ENCODE measurements at regions not wholly inside any gene's neighbourhood (a gene's known extent, or its start where the extent isn't known, plus 50 kb on each side); places are given as distances from the start of the nearest gene placed in this dataset.
"Not testable (repeated sequence)": the region's sequence is repeated elsewhere in the genome, so short reads cannot be mapped to it uniquely, and the experiment has no call there.

DNA sequence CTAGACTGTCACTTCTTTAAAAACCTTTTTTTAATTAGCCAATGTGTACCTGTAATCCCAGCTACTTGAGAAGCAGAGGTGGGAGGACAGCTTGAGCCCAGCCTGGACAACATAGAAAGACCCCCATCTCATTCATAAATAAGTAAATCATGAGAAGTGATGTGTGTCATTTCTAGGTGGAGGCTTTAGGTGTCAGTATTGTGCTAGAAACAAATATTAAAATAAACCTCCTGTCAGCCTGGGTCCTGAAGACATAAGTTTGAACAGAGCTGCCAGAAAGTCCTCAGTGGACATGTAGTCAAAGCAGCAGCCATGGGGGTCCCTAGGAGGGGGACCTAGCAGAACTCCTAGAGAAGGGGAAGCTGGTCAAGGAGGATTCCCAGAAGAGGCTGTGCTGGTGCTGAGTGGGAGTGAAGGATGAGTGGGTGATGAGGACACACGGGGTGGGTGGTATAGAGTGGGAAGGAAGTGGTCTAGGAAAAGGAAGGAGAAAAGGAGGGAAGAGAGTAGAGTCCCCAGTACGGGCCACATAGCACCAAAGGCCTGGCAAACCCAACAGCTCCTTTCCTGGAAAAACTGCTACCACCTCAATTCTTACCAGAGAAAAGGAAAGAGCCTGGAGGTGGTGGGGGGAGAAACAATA is 316.6 kb upstream of the NCKAP5 start:
- no peak for DNase-seq (ENCODE audit: low spot score)

DNA sequence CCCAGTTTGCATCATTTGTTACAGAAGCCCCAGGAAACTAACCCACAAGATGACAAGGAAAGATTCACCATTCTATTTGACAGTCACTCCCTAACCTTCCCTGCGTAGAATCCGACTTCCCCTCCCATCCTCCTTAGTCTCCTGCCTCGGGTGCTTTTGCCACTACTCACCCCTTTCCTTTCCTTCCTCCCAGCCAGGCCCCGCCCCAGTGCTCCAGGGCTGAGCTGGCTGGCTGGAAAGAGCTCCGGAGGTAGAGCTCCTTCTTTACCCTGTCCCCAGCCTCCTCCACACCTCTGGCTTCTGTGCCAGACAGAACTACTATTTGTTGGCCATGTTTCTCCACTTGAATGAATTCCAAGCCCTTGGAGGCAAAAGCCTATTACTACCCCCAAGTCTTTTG is 317.6 kb upstream of the NCKAP5 start:
- DNase-seq (ENCODE audit: low spot score) = no peak

DNA sequence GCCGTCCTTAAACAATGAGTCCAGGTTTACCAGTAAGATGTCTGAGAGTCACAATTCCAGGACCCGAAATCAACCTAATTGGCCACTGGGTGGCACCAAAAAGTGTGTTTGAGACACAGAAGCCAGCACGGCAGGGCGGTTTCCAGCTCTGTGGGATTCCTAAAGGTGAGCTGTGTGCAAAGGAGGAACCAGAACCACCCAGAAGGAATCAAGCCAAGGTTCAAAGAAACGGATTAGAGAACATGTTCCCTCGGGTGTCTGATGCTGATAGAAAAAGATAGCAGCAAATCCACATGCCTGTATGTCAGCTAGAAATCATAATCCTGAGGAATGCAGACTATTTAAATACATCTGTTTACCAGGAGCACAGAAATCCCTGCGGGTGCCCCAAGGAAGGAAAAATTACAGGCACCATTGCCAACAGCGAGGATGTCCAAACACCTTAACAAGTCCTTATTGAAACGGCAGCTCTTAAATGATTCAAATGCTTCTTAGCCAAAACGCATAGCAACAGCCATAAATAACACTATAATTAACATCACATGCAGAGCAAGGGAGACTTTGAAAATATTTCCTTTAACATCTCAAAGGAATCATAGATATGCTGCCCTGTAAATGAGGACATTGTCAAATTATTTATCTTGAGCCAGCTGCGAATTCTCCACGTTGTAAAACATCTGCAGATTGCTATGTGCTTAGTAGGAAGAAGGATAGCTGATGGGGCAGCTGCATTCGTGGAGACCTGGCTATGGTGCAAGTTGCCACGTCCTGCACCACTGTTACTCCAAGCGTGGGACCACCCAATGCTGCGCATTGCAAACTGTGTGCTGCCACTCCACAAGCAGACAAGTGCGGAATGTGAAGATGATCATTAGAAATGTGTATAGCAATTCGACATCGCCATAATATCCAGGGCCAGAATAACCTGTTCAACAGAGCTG is 318.7 kb upstream of the NCKAP5 start:
- DNase-seq (ENCODE audit: low spot score) = peak; percentile 72

DNA sequence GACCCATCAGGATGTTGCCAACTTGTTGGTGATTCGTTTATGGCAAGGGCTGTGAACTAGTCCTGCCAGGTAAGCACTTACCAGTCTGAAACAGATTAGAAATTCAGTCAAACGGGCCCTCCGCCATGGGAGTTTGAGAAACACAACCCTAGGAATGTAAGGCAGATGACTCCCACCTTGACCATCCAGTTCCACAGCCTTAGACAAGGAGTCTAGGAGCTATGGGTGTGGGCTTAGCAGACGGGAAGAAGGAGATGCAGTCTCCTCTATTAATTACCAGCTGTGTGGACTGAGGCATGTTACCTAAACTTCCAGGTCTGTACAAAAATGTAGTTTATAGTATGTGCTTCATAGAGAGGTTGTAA is 319.4 kb upstream of the NCKAP5 start:
- no peak for DNase-seq (ENCODE audit: low spot score)

DNA sequence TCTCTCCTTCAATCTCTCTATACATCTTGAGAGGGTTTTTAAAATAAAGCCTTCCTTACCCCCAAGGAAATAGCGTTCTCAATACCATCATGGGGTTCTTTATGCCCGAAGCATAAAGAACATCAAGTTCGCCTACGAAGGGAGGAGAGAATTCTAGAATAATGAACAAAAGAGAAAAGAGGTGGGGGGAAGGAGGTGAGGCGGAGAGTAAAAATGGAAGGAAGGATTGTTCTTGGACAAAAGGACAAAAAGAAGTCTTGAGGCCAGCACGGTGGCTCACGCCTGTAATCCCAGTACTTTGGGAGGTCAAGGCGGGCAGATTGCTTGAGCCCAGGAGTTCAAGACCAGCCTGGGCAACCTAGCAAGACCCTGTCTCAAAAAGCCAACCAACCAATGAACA is 319.8 kb upstream of the NCKAP5 start:
- no peak for DNase-seq (ENCODE audit: low spot score)

DNA sequence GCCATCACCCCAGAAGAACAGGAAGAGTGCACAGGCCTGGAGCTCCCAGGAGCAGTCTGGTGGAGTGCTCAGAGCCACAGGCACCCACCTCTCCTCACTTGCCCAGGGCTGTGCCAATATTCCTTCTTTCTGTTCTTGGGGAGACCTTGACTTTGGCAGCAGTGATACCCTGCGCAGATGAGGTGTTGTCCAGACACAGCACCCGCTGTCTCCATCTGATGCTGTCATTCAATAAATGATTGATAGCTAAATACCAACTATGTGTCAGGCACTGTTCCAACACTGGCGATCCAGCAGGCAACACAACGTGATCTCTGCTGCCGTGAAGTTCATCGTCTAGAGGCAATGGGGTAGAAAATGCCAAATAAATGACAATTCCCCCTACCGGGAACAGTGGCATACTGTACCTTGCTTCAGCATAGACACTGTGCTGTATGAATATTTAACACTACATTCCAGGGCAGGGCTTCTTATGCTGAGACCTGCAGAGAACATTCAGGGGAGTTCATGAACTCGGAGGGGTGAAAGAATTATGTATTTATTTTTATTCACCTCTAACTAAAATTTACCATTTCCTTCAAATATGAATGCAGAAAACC is 320.5 kb upstream of the NCKAP5 start:
- DNase-seq (ENCODE audit: low spot score) = no peak

DNA sequence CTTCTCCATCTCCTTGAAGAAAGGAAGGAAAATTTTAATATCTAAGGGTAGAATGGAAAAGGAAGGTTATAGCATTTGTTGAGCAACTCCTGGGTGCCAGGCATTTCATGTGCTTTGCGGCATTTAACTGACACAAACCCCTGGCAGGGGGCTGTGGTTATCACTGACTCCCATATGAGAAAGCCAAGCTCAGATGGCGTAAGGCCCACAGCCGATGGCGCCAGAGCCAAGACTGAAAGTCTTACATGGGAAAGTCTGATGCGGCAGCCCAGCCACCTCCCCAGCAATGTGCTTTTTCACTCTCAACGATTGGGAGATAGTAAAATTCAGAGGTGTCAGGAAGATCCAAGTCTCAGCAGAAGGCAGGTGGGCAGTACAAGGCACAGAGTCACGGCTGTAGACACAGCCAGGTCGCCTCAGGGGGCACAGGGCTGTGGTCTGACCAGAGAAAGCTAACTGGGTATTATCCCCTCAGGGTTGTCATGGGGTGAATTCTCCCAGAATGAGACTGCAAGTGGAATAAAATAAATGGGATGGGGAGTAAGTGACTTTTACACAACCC is 324.2 kb upstream of the NCKAP5 start:
- no peak for DNase-seq (ENCODE audit: low spot score)

DNA sequence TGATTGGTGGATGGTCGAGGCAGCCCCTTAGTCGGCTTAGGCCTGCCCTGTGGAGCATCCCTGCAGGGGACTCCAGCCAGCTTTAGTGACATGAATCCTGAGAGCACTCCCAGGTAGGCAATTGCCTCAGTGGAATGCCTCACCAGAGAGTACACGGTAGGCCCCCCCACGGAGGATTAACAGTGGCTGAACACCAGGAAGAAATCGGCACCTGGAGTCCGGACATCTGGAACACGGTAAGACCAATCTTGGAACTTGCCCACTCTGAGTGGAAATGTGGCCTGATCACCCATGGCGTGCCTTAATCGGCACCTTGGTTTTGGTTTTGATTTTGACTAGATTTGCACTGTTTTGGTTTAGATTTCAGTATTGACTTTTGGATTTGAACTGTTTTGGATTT is 326.2 kb upstream of the NCKAP5 start:
- no peak for DNase-seq (ENCODE audit: low spot score)

DNA sequence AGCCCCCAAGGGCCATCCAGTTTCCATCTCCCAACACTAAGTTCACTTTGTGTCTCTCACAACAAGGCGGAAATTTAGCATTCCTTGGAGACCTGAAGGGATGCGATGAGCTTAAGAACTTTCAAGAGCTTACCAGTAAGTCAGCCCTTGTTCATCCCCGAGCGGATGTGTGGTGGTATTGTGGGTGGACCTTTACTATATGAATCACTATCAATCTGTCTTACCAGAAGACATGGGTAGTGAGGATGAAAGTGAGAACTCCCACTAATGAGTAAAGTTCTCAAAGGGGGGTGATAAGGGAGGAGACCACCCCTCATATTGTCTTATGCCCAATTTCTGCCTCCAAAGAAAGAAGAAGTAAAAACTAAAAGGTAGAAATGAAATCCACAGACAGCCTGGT is 329.6 kb upstream of the NCKAP5 start:
- DNase-seq (ENCODE audit: low spot score) = not testable (repeated sequence)

DNA sequence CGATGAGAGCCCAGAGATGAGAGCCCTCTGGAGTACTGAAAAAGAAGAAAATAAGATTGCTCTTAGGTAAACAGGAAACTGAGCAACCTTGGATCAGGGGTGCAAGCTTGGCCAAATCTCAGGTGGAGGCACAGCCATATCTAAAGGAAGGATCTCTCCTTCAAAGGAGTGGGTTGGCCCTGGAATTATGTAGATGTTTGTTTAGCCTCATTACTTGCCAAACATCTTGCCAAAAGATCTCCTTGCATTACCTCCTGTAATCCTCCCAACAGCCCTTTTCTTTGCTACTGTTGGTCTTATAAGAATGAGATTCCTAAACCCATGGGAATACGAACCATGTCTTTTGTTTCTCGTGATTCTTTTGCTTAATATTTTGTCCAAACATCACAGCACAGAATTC is 332.6 kb upstream of the NCKAP5 start:
- DNase-seq (ENCODE audit: low spot score) = no peak

DNA sequence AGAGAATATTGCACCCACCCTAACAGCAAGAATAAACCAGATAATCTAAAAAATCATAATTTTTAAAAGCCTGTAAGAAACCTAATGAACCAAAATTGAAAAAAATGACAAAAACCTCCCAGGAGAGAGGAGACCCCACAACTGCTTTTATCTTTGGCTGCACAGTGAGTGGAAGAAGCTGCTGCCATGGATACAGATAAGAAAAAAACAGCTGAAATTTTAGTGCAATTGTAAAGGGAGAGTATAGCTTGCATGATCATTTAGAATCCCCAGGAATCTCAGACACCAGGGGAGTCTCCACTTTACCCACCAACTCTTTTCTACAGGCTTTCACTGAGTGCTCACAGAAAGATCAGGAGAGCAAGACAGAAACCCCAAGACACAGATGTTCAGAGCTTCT is 338.1 kb upstream of the NCKAP5 start:
- DNase-seq (ENCODE audit: low spot score) = no peak

DNA sequence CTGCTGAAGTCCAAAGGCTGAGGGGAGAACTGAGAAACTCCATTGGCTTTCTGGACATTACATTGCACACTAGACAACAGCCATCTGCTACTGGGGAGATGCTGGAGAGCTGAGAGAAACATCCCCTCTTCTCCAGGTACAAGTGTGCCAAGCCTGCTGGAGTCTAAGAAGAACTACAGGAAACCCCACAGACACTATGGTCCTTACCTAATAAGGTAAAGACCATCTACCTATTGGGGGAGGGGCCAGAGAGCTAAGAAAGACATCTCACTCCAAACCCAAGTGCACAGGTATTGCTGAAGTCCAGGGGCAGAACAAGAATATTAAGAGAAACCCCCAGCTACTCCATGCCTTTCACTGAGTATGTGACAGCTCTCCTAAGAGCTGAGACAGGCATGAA is 338.7 kb upstream of the NCKAP5 start:
- DNase-seq (ENCODE audit: low spot score) = no peak

DNA sequence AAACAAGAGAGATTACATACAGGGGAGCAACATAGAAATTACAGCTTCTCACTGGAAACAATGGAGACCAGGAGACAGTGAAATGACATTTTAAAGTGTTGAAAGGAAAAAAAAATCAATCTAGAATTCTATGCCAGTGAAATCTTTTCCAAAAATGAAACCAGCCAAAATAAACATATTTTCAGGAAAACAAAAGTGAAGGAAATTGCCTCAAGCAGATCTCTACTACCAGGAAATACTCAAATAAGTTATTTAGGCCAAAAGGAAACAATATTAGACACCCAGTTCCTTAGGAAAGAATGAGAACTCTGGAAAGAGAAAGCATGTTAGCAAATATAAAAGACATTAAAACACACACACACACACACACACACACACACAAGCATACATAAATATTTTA is 339.9 kb upstream of the NCKAP5 start:
- DNase-seq (ENCODE audit: low spot score) = no peak

DNA sequence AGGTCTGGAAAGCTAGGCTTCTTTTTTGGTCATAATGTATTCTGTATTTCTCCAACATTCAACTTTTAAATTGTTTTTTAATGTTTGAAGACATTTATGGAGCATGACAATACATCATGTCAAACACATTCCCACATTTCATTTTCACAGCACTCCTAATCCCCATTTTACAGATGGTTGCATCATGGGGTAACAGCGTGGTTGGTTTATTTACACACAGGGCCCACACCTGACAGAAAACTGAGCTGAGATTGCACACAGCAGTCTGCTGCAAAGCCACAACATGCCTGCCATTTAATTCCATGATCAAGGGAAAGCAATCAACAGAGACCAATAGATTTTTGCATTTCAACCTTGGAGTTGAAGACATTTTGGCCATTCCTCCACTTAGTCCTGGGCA is 335.7 kb upstream of the MGAT5 start:
- no peak for DNase-seq (ENCODE audit: low spot score)

DNA sequence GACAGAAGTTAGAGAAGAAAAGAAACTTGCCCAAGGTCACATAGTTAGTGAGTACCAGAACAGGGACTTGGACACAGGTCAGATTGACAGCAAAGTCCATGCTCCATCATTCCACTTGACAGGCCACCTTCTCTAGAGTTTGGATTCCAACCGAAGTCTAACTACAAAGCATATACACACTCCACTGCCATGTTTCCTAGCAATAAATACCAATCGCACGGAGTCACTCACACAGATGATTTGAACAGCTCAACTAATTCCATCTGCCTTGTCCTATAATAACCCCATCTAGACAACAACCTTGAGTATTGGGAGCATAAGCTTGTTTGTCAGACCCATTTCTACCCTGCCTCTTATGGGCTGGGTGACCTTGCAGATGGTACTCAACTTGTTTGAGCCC is 334.6 kb upstream of the MGAT5 start:
- DNase-seq (ENCODE audit: low spot score) = no peak

DNA sequence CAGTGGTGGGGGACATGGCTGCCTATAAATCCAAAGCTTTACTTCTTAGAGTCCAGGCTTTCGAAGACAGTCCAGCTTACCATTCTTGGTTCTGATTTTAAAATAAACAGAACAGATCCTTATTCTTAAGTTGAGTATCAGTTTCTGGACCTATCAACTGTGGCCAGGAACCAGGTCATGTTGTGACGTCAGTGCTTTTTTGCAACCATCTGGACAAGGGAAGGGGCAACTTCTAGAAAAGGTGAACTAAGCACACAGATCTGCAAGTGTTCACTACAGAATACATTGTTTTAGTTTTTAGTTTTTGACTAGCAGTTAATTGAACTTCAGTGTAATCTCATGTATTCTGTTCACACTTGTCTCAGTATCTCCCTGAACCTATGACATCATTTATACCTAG is 326.0 kb upstream of the MGAT5 start:
- DNase-seq (ENCODE audit: low spot score) = no peak

DNA sequence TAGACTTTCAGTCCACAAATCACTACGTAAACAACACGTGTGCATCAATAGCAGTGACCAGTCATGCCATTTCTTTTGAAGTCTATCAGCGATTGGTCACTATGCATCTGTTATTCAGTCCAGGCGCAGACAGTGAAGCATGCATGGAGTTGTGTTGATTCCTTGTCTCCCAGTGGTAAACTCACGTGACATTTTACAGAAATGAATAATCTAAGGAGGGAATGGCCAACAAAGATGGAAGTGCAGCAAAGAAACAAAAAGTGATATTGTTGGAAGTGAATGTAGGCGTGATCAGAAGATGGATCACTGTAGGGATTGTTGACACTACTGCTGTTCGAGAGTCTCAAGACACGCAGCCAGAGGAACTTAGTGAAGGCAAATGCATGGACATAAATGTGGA is 317.8 kb upstream of the MGAT5 start:
- no peak for DNase-seq (ENCODE audit: low spot score)

DNA sequence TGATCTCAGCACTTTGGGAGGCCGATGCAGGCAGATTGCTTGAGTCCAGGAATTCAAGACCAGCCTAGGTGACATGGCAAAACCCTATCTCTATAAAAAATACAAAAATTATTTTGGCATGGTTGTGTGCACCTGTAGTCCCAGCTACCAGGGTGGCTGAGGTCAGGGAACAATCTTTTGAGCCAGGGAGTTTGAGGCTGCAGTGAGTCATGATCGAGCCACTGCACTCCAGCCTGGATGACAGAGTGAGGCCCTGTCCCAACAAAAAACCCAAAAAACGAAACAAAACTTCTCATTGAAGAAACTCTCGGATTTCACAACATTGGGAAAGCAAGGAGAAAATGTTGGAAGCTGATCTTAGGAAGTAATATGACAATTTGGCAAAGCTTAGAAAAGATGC is 317.3 kb upstream of the MGAT5 start:
- DNase-seq (ENCODE audit: low spot score) = no peak

DNA sequence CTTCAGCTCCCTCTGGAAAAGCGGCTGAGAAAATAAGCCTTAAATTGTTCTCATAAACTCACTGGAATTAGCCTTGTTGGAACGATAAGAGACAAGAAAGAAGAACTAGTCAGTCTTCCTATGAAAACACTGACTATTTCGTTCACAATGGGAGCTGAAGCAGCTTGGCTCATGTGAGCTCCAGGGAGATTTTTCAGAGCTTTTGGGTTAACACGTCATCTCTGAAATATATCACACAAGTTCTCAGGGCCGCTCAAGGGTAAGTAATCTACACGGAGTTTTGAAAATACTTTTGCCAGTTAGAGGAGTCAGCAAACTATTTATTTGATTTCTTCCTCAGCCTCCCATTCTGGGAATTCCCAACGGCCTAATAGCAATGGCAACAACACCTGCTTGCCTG is 316.2 kb upstream of the MGAT5 start:
- no peak for DNase-seq (ENCODE audit: low spot score)

DNA sequence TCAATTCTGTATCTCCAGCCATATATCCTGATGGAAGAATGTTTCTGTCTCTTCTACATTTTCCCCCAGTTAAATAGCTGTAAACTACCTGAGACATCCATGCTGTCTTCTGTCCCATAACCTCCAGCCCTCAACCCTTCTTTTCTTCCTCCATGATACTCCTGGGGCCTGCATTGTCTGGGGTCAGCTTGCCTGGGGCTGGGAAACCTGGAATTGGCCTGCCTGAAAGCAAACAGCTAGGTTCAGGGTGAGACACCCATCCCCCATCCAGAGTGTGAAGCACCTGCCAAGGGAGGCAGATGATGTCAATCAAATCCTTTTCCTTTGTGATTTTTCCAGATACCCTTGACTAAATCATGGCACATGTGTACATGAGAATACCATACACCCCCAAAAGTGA is 313.7 kb upstream of the MGAT5 start:
- DNase-seq (ENCODE audit: low spot score) = no peak

DNA sequence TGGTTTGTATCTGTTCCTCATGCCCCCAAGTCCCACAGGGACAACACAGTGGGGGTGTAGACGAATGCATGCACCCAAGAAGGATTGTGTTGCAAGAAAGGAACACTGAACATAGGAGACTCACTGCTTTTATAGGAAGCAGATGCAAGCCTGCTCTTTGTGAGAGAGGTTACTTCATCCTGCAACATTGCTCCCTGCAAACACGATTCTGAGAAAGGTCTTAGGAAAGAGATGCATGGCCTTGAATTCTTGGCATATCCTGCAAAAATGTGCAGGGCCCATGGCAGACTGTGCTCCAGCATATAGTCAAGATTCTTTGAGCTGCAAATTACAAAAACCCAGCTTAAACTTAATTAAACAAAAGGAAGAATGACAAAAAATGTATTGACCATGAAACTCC is 312.2 kb upstream of the MGAT5 start:
- DNase-seq (ENCODE audit: low spot score) = no peak

DNA sequence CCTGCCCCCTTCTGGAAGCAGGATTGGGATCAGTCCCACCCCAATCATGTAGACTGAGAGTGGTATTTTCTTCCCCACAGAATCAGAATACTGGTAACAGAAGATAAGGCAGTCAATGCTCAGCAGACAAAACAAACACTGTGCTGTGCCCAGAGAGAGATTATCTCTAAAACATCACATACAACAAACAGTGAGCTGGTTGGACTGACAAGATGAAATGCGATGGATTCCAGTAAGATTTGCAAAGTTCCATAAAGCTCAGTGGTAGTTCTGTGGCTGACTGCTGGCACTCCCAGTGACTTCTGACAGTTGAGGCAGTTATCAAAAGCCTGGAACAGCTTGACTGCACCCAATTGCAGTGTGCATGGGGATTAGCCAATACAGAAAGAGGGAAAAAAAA is 311.5 kb upstream of the MGAT5 start:
- DNase-seq (ENCODE audit: low spot score) = no peak

DNA sequence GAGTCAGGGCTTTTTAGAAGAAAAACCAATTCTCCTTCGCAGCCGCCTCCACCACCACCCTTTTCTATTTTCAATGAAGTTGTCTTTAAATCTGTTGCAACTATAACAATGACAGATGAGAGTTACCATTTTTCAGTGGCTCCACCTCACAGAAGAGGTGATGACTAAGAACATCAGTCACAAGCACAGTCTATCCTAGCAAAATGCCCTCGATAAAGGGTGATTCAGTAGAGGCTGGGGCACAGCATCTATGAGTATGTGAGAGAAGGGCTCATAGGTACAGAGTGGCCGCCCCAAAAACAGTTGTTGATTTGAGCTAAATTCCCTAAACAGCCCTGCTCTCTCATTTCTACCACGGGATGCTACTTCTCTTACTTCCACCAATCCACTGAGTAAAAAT is 310.8 kb upstream of the MGAT5 start:
- DNase-seq (ENCODE audit: low spot score) = no peak
